RPMI7951 (cell line): ENCODE measurements at regions not wholly inside any gene's neighbourhood (a gene's known extent, or its start where the extent isn't known, plus 50 kb on each side); places are given as distances from the start of the nearest gene placed in this dataset.

Experiments
- DNase-seq: peaks from one replicate; pipeline ENCODE4 v3.0.0-alpha.2; 2012; ENCODE audit warnings: low read depth

DNA sequence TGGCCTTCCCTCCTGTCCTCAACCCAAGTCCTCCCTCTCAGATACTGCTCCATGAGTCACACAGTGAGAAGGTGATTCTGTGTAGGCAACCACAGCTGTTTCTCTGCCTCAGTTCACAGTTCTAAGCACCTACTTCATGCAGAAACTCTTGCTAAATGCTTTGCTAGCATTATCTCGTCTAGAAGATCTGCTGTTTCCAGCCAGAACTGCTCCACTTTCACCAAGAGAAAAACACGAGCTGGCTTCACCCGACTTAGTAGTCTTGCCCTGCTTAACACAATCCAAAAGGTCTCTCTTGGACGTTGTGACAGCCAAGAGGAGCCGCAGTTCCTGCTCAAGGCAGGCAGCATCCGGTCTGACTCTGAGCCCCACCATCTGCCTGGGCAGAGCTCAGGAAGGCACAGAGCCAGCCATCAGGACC lies 272.1 kb downstream of the UACA start:
- peak; percentile 35 for DNase-seq

DNA sequence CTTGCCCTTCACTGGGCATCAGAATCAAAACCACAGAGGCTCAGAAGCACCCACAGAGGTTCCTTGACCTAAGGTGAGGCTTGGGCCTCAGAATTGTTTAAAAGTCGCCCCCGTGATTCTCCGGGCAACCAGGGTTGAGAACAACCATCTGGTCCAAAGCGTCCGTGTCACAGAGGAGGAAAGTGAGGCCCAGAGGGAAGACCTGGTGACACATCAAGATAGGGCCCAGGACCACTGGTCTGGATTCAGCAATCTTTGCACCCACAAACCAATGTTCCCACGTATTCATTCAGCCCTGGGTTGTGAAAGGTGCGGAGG lies 272.6 kb downstream of the UACA start:
- no peak for DNase-seq

DNA sequence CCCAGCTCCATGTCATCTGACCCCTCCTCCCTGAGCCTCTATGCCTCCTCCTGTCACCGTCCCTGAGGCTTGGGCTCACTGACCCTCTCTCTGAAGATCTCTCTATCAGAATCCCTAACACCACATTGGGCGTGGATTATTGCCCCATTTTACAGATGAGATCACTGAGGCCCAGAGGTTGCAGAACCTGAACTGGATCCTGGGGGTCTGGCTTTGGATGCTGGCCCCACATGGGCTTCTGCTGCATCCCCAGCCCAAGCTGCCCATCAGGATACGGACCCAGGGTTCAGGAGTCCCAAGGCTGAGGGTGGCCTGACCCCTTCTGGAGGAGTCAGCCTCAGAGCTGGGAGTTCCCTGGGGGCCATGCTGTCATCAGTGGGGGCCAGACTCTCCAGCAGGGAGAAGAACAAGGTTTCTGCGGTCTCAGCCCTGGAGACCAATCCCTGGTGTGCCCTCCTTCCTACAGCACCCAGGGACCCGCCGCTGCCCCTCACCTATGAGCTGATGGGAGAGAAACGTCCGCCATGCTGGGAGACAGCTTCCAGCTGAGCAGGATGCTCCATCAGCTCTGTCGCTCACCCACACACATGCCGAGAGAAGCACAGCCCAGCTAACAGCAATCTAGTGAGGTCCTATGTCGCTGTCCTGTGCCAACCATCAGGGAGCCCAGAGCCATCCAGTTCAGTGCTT lies 273.1 kb downstream of the UACA start:
- DNase-seq: no peak

DNA sequence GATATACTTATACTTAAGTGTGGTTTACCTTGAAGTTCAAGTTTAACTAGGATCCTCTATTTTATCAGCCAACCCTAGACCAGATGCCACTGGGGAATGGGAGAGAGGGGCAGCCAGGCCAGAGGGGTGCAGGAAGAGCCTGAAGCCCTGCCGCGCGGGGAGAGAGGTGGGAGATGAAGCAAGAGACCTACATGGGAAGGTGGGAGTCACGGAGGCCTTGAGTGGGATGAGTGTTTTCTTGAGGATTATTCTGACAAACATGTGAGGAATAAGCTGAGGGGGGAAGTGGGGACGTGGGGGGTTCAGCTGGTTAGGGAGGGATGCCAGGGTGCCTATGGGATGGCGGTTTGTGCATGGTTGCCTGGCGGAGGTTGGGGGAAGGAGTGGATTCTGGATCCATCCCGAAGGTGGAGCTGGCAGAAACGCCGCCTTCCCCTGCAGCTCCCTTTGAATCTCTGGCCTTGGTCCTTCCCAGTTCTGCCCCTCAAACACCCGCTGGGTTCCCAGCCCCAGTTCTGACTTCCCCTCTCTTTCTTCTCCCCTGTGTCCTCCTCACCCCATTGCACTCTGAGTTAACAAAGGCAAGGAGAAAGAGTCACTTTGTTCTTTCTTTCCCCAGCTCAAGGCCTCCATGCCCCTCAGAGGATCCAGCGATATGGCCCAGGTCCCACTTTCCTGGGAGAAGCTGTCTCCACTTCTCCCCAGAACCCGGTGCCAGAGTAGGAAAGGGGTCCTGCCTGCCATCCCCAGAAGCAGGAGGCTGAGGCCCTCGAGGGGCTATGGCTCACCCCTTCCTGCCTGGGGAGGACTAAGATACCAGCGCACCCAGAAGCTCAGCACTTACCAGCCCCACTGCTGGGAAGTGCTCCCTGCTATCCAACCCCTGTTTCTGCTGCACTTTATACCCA lies 274.2 kb downstream of the UACA start:
- no peak for DNase-seq

DNA sequence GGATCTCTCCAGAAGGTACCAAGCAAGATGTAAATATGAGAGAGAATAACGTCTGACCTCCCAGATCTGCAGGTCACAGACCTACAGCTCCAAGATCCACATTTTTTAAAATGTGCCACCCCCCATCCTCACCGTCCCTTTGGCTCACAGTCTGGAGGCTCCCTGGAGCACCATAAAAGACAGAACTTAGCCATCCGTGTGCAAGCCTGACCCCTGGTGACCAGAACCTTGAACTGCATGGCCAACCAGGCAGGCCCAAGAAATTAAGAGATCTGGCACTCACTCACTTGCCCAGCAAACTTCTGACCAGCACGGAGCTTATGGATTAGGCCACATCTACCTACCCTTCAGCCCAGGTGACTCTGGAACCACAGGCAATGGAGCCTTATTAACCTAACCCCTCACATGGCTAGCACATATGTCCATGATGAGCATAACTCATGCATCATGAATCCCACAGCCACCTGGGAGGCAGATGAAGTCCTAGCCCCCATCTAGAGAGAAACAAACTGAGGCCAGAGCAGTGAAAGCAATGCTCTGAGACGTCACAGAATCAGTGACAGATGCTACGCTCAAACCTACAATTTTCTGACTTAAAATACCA lies 275.3 kb downstream of the UACA start:
- DNase-seq: peak; percentile 72

DNA sequence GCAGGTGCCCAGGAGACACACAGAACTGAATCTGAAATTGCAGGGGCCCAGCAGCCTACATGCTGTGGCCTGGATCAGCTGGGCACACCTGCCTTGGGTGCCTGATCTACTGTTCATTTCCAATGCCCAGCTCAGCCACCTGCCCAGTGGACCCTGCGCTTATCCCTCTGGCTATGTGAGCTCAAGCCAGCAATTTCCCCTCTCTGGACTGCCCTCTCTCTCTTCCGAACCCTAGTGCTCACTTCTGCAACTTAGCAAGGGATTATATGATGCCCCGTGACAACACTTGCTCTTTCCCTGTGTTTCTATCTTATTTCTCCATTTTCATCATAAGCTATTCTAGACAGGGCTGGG lies 276.0 kb downstream of the UACA start:
- DNase-seq: no peak

DNA sequence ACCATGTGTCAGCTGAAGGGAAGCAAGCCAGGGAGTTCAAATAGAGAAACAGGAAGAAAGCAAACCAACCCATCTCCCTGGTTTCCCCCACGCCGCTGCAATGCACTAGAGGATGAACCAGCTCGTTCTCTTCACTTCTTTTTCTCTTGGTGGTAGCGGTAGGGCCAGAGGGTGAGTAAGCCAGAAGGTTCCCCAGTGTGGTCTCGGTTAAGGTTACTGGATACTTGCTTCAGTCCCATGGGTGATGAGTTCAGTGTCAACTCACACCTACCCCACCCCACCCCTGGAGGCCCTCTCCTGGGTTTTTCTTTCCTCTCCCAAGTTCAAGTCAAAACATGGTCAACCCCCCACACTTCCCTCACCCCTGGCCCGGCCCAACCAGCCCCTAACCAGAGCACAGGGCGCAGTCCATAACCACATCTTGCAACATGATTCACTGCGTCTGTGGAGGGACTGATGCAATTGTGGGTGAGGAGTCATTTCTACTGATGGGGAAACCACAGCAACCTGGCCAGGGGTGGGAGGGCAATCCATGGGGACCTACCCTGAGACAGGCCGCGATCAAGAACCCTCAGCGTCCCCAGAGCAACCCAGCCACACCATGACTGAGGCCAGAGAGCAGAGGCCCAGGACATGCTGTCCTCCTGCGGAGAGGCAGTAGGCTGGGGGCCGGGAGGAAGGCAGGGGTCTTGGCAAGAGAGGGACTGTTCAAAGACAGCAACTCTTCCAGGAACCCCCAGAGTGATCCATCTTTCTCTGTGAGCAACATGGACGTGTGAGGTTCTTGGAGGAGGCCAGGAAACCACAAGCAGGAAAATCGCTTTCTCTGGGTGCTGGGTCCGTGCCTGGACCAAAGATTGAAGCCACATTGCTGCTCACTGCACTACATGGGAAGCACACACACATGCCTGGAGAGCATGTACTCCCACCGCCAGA lies 276.6 kb downstream of the UACA start:
- peak; percentile 99 for DNase-seq

DNA sequence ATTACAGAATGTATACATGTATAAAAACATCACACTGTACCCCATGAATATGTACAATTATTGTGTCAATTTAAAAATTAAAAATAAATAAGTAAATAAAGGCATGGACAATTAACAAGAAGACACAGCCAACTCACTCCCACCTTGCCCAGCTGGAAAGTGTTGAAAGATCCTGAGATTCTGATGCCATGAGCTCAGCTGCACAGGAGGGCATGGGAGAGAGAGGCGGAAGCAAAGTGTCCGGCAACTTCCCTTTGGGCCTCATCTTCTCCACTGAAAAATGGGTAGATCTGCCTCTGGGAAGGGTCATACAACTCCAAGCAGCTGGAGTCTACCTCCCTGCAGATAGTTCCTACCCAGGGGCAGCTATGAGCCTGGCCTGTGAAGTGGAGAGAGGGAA lies 277.3 kb downstream of the UACA start:
- no peak for DNase-seq

DNA sequence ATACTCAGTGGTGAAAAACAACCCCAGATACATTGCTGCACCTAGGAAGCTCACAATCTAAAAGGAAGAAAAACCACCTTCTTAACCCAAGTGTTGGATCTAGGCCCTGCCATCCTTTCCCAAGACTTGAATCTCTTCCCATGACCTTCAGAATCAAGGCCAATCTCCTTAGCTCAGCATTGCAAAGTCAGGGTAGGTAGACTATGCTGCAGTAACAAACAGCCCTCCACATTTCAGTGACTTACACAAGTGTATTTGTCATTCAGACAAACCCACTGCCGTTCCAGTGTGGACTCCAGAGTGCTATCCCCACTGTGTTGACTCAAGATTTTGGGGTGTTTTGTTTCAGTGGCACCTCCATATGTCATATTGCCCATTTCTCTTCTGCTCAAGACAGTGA lies 278.4 kb downstream of the UACA start:
- DNase-seq: no peak

DNA sequence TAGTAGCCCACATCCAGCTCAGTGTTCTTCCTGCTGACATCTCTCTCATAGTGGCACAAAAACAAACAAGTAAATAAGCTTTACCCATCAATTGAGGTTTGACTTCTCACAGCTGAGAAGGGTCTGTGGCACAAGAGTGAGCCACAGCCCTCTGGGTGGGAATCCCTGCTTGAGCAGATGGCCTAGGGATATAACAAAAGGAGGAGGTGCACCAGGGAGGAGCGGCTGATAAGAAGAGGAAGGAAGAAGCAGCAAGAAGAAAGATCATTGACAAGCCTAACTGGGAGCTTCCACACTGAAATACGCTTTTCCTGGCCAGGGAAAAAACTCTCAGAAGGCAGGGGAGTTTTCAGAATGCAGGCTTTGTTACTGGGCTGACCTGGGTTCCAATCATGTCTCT lies 279.8 kb downstream of the UACA start:
- no peak for DNase-seq

DNA sequence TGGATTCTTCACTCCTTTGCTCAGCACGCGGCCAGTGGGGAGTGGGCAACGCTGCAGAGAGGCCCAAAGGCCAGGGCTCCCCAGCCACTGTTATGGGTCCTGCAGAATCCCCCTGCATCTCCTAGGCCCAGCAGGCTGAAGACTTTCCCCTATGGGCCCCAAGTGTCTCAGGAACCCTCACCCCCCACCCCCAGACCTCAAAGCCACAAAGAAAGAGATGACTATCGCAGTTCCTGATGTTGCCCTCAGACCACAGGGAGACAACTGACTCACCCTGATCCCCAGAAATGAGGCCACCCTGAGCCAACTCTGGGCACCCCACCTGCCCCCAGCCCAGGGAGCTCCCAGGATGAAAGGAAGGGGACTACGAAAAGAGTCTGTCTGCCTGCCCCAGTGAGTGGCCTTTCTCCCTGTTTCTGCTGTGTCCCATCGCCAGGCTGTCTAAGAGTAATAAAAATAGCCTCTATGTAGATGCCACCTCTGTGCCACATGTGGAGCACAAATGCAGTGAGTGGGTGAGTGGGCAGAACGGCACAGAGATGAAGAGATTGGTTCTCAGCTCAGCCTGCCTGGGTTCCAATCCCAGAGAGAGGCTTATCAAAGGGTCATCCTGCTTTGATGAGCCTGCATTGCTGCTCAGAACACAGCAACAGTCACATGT lies 283.0 kb downstream of the UACA start:
- DNase-seq: peak; percentile 65

DNA sequence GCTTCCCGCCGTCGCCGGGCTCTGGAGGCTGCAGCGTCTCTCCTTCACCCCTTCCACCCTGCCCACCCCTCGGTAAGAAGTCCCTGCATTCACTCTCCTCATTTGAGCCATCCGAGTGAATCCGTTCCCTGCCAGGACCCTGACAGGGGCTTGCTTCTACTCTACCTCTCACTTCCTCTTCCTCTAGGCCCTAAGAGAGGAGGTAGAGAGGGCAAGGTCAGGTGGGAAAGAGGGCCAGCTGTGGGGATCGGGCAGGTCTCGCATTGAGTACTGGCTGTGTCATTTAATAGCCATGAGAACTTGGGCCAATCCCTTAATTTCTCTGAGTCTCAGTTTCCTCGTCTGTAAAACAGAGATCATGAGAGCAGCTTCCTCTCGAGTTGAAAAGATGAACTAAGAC lies 283.6 kb downstream of the UACA start:
- DNase-seq: no peak

DNA sequence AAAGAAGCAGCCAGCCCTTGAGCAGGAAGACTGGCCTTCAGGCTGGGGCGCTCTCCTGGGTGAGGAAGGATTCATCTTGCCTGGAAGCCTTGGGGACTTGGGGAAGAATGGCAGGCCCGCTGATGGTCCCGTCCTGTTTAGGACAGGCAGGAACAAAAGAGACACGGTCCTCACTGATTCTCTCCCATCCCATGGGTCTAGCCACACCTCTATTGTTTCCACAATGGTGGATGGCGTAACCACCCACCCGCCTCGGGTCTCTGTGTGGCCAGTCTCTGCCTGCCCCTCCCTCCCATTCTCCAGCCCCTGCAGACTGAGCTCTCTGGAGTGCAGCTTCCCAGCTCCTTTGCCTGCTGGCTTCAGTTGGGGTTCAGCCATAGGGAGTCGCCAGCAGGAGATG lies 284.3 kb downstream of the UACA start:
- no peak for DNase-seq

DNA sequence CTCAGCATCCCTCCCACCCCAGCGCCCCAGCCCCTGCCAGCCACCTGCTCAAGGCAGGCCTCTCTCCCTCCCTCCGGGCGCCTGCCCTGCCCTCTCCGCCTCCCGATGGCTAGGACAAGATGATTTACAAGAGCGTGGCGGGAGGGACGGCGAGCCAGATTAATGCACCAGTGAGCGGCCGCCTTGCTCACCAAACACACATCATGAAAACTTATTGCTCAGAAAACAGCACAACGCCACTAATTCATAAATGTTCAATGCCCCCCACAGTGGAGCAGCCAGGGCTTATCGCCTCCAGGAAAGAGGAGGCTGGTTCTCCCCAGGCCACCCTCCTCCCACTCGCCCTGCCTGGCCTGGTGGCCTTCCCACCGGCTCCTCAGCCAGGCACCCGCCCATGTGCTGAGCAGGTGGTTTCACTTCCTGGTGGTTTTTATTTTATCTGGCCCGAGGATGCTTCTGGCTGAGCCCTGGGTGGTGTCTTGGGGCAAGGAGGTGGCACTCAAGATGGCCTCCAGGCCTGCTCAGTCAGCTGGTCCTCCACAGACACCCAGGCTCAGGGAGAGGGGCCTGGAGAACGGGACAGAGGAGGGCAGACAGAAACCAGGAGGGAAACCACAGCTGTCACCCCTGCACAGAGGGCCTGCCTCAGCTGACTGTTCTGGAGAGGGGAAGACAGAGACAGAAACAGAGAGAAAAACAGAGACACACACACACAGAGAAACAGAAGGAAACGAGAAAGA lies 284.9 kb downstream of the UACA start:
- DNase-seq: peak; percentile 20

DNA sequence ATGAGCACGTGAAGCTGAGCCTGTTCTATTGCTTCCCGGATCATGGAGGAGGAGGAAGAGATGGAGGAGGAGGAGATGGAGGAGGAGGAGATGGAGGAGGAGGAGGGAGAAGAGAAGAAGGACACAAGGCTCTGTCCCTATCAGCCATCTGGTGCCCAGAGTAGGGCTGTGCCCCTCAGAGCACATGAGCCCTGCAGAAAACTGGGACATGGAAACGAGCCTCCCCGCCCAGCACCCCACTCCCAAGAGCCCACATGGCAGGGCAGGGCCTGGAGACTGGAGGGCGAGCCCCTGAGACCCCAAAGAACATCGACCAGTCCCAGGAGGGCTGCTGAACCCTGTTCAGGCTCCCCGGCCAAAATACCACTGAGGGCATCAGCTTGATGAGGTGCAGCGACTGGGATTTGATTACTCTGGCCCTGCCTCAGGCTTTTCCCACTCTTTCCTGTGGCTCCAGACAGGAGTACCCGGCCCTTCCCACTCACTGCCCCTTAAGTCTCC lies 285.6 kb downstream of the UACA start:
- no peak for DNase-seq

DNA sequence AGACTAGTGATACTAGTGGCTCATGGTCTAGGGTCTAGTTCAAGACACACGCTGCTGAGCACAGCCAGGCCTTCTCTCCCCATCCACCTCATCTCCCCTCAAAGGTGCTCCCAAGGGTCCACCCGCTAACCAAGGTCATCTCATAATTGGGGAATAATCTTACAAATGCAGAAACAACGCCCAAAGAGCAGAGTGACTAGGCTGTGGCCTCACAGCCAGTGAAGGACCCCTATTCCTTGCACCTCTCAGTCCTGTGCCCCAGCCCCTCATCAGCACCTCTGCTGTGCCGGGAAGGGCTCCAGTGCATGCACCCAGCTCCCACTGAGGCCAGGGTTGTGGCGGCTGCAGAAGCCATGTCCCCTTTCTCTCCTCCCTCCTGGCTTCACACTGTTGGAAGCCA lies 286.9 kb downstream of the UACA start:
- no peak for DNase-seq

DNA sequence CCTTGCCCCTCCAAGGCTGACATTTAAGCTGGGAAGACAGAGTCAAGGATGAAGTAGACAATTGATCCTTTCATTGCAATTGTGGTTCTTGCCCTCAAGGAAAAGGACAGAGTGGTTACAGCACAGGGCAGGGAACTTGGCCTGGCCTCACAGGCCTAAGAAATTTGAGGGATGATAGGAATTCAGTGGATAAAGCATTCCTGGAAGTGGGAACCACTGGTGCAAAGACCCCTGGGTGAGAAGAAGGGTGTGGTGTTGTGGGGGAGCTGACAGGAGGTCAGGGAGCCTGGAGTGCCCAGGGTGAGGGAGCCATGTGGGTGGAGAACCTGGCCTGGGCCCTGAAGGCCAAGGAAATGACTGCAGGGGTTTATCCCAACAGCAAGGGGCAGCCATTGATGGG lies 287.4 kb downstream of the UACA start:
- DNase-seq: peak; percentile 75

DNA sequence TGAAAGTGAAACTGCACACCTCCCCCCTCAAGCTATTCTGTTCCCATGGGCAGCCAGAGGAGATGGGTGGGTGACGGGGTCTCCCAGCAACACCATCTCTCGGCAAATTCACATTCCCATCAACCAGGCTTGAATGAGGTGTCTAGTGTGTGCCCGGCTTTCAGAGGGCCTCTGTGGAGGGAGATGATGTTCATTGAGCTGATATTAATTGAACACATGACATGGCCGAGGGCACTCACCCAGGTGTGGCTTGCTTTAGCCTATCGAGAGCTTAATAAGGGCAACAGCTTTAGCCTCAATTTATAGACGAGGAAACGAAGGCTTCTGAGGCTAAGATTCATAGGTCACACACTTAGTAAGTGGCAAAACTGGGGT lies 288.0 kb downstream of the UACA start:
- DNase-seq: no peak

DNA sequence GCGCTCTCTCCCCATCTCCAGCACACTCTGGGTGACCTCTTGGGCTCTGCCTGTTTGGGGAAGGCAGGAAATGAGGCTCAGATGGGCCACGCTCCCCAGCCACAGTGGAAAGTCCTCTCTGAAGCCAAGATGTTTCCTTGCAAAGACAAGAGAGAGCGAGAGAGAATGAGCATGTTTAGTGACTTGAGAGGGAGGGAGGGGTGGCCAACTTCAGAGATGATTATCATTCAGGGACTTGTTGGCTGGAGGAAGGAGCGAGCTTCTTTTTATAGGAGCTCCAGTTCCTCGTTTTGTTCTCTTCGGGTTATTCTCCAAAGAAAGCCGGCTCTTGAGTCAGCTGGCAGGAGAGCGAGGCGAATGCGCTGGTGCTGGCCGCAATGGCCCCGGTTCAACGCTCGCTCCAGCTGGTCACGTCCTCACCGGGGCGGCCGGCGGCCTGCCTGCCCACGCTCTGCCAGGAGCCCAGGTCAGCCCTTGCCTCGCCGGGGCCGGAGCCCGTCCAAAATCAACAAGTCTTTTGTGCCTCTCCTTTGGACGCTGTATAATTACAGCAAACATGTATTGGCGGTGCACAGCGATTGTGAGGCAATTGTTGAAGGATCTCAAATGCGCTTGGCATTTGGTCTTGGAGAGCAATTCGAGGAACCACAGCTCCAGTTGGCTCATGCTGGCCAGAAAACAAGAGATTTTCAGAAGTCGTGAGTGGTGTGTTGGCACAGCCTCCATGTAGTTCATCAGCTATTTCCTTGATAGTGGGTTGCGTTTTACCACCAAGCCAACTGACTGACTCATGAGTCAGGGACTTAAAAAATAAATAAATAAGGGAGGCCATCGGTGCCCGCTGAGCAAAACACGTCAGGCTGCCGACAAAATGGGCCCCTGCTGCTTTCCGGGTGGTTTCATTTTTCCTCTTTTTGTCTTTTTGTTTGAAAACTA lies 288.6 kb downstream of the UACA start:
- peak; percentile 99 for DNase-seq
